H9 (cell line): ENCODE measurements at regions not wholly inside any gene's neighbourhood (a gene's known extent, or its start where the extent isn't known, plus 50 kb on each side); places are given as distances from the start of the nearest gene placed in this dataset.

Experiments
- DNase-seq: peaks from one replicate; pipeline ENCODE4 v3.0.0-alpha.2; 2017
- H2AFZ ChIP-seq: one replicate; pipeline ENCODE4 v1.6.1; 2013; ENCODE audit warnings: mild to moderate bottlenecking, low read length, control low read depth, moderate library complexity
- H2AK5ac ChIP-seq: 2 replicates; pipeline ENCODE4 v1.6.1; 2013; ENCODE audit warnings: low read length, control low read depth, mixed read lengths; ENCODE audit not compliant: insufficient read length
- H2BK120ac ChIP-seq: one replicate; pipeline ENCODE4 v1.6.1; 2013; ENCODE audit warnings: low read depth, mild to moderate bottlenecking, low read length, control low read depth, inconsistent platforms; ENCODE audit not compliant: poor library complexity, severe bottlenecking
- H2BK12ac ChIP-seq: 2 replicates; pipeline ENCODE4 v1.6.1; 2013; ENCODE audit warnings: low read length, control low read depth, mixed read lengths, low read depth; ENCODE audit not compliant: insufficient read length
- H2BK15ac ChIP-seq: 2 replicates; pipeline ENCODE4 v1.6.1; 2013; ENCODE audit warnings: low read depth, low read length, control low read depth
- H2BK20ac ChIP-seq: one replicate; pipeline ENCODE4 v1.6.1; 2013; ENCODE audit warnings: low read depth, mild to moderate bottlenecking, low read length, control low read depth, inconsistent platforms; ENCODE audit not compliant: poor library complexity, severe bottlenecking
- H2BK5ac ChIP-seq: 2 replicates; pipeline ENCODE4 v1.6.1; 2013; ENCODE audit warnings: low read length, control low read depth, mixed read lengths; ENCODE audit not compliant: insufficient read length
- H3K14ac ChIP-seq: 2 replicates; pipeline ENCODE4 v1.6.1; 2013; ENCODE audit warnings: low read length, control low read depth; ENCODE audit not compliant: insufficient read depth
- H3K18ac ChIP-seq: 2 replicates; pipeline ENCODE4 v1.6.1; 2013; ENCODE audit warnings: low read depth, mild to moderate bottlenecking, mixed read lengths, low read length, control low read depth; ENCODE audit not compliant: insufficient read length
- H3K23ac ChIP-seq: 2 replicates; pipeline ENCODE4 v1.6.1; 2013; ENCODE audit warnings: low read length, control low read depth, mixed read lengths, low read depth; ENCODE audit not compliant: insufficient read length
- H3K23me2 ChIP-seq: 2 replicates; pipeline ENCODE4 v1.6.1; 2013; ENCODE audit warnings: low read depth, mild to moderate bottlenecking, mixed read lengths, low read length, control low read depth; ENCODE audit not compliant: insufficient read length, poor library complexity, severe bottlenecking
- H3K27ac ChIP-seq: 2 replicates; pipeline ENCODE4 v1.5.1; 2013; ENCODE audit warnings: low read length, control low read depth, mixed read lengths, low read depth; ENCODE audit not compliant: insufficient read length
- H3K27me3 ChIP-seq: 2 replicates; pipeline ENCODE4 v1.6.1; 2013; ENCODE audit warnings: low read length, control low read depth, inconsistent platforms; ENCODE audit not compliant: insufficient read depth
- H3K4ac ChIP-seq: 2 replicates; pipeline ENCODE4 v1.6.1; 2013; ENCODE audit warnings: low read depth, mild to moderate bottlenecking, control low read depth, inconsistent platforms, low read length, moderate library complexity
- H3K4me1 ChIP-seq: 2 replicates; pipeline ENCODE4 v1.6.1; 2013; ENCODE audit warnings: low read length, control low read depth, inconsistent platforms; ENCODE audit not compliant: insufficient read depth
- H3K4me2 ChIP-seq: 2 replicates; pipeline ENCODE4 v1.6.1; 2013; ENCODE audit warnings: low read length, control low read depth, mixed read lengths; ENCODE audit not compliant: insufficient read length, insufficient read depth
- H3K56ac ChIP-seq: 2 replicates; pipeline ENCODE4 v1.6.1; 2013; ENCODE audit warnings: low read depth, mild to moderate bottlenecking, mixed read lengths, low read length, control low read depth; ENCODE audit not compliant: insufficient read length
- H3K79me1 ChIP-seq: 2 replicates; pipeline ENCODE4 v1.6.1; 2013; ENCODE audit warnings: low read depth, mild to moderate bottlenecking, moderate library complexity, low read length, control low read depth, inconsistent platforms; ENCODE audit not compliant: insufficient read depth, poor library complexity, severe bottlenecking
- H3K79me2 ChIP-seq: 2 replicates; pipeline ENCODE4 v1.6.1; 2013; ENCODE audit warnings: low read length, control low read depth, inconsistent platforms; ENCODE audit not compliant: insufficient read depth
- H3K9ac ChIP-seq: 2 replicates; pipeline ENCODE4 v1.6.1; 2013; ENCODE audit warnings: low read length, control low read depth, mixed read lengths; ENCODE audit not compliant: insufficient read length; ENCODE audit errors: extremely low read depth
- H3K9me3 ChIP-seq: one replicate; pipeline ENCODE4 v1.6.1; 2013; ENCODE audit warnings: low read depth, low read length, inconsistent platforms; ENCODE audit not compliant: control insufficient read depth
- H3T11ph ChIP-seq: one replicate; pipeline ENCODE4 v1.6.1; 2013; ENCODE audit warnings: mild to moderate bottlenecking, low read length, control low read depth, inconsistent platforms
- H4K20me1 ChIP-seq: one replicate; pipeline ENCODE4 v1.6.1; 2013; ENCODE audit not compliant: control insufficient read depth, insufficient read length, insufficient read depth
- H4K5ac ChIP-seq: 2 replicates; pipeline ENCODE4 v1.6.1; 2013; ENCODE audit warnings: low read depth, mild to moderate bottlenecking, mixed read lengths, low read length, control low read depth; ENCODE audit not compliant: insufficient read length
- H4K8ac ChIP-seq: replicated peaks from 2 replicates; pipeline ENCODE4 v1.6.1; 2013; ENCODE audit warnings: low read length, control low read depth, mixed read lengths, low read depth; ENCODE audit not compliant: insufficient read length
- H4K91ac ChIP-seq: 2 replicates; pipeline ENCODE4 v1.6.1; 2013; ENCODE audit warnings: low read depth, mild to moderate bottlenecking, moderate library complexity, mixed read lengths, low read length, control low read depth; ENCODE audit not compliant: insufficient read length
- H3K27ac Mint-ChIP-seq, 3 experiments: 2 replicates in 2 of 3; 3 replicates in 1 of 3; pipeline ENCODE4 v1.8.0; 2020 to 2021; ENCODE audit warnings: mixed read lengths in 3 of 3, mild to moderate bottlenecking in 1 of 3, moderate library complexity in 1 of 3
- H3K27me3 Mint-ChIP-seq: 2 replicates; pipeline ENCODE4 v1.8.0; 2021; ENCODE audit warnings: low read depth, mild to moderate bottlenecking, moderate library complexity, mixed read lengths
- H3K36me3 Mint-ChIP-seq, 3 experiments: 2 replicates in 2 of 3; 3 replicates in 1 of 3; pipeline ENCODE4 v1.8.0; 2020 to 2021; ENCODE audit warnings: low read depth in 3 of 3, mixed read lengths in 3 of 3; ENCODE audit not compliant: insufficient read depth in 1 of 3
- H3K4me1 Mint-ChIP-seq, 2 experiments: 2 replicates each; pipeline ENCODE4 v1.8.0; 2020; ENCODE audit warnings: mixed read lengths in 2 of 2
- H3K4me3 Mint-ChIP-seq, 2 experiments: 2 replicates in 1 of 2; 3 replicates in 1 of 2; pipeline ENCODE4 v1.8.0; 2020 to 2021; ENCODE audit warnings: mild to moderate bottlenecking in 2 of 2, mixed read lengths in 2 of 2, moderate library complexity in 1 of 2
- H3K9me3 Mint-ChIP-seq, 2 experiments: 2 replicates in 1 of 2; 3 replicates in 1 of 2; pipeline ENCODE4 v1.8.0; 2020; ENCODE audit warnings: mild to moderate bottlenecking in 2 of 2, mixed read lengths in 2 of 2, moderate library complexity in 1 of 2
- CTCF ChIP-seq: fragments of 200-600 bp; sonication (generic); conservative IDR thresholded peaks from 3 replicates; pipeline ENCODE4 v1.8.0; 2021; ENCODE audit warnings: antibody characterized with exemption, mild to moderate bottlenecking
- WGBS: extraction: QIAGEN DNeasy Blood & Tissue Kit; methylation state at CpG from one replicate; pipeline ENCODE4 v1.1.7; 2013; ENCODE audit warnings: missing lambda C conversion rate, low lambda C conversion rate, mixed read lengths; ENCODE audit not compliant: insufficient read length; ENCODE audit errors: extremely low coverage; 5-methylcytosine and 5-hydroxymethylcytosine counted together

DNA sequence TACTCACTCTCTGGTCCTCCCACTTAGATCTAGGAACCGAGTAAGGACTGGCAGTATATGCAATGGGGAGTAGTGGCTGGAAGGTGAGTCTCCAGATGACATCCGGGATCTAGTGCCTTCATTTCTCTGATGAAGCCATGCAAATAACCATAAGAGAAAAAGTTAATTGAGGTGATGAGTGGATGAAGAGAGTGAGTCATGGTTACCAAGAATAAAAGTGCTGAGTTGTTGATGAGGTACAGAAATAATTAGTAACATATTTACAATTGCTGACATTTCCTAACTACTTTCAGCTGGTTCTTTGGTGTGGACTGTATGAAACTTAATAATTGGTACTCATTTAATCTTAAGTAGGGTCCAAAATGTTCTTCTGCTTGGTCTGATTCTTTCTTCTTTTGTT lies 146.7 kb upstream of the PITX2 start:
- Mint-ChIP-seq H3K36me3 (no peaks in the 10 kb centered on the region), H3K27me3 (no peaks in the 10 kb centered on the region), H3K4me3 (no peak overlapping the region), H3K27ac (no peak overlapping the region), H3K9me3 (no peaks in the 10 kb centered on the region), H3K4me1 (no peaks in the 10 kb centered on the region)
- no peak overlapping the region for H3K27ac ChIP-seq
- no peak overlapping the region for H3K18ac ChIP-seq
- no peak overlapping the region for H3K4ac ChIP-seq
- no peak overlapping the region for H2BK12ac ChIP-seq
- no peaks in the 10 kb centered on the region for H3K23me2 ChIP-seq
- no CpG with 5 or more reads among the region's 2 CpGs for WGBS
- TF ChIP-seq CTCF: no peak
- H2BK20ac ChIP-seq: no peak overlapping the region
- no peak overlapping the region for H2BK15ac ChIP-seq
- no peaks in the 10 kb centered on the region for H3K9me3 ChIP-seq
- H4K5ac ChIP-seq: no peak overlapping the region
- DNase-seq: no peak
- no peaks in the 10 kb centered on the region for H3K4me1 ChIP-seq
- no peaks in the 10 kb centered on the region for H3K79me2 ChIP-seq
- no peak overlapping the region for H3K56ac ChIP-seq
- no peak overlapping the region for H3K23ac ChIP-seq
- no peak overlapping the region for H2BK5ac ChIP-seq
- no peak overlapping the region for H2BK120ac ChIP-seq
- H2AK5ac ChIP-seq: no peak overlapping the region
- no peak overlapping the region for H2AFZ ChIP-seq
- H4K20me1 ChIP-seq: no peaks in the 10 kb centered on the region
- H3T11ph ChIP-seq: no peak overlapping the region
- H4K8ac ChIP-seq: no peak overlapping the region
- H3K9ac ChIP-seq: no peak overlapping the region
- H3K14ac ChIP-seq: no peak overlapping the region
- H3K79me1 ChIP-seq: no peaks in the 10 kb centered on the region
- H4K91ac ChIP-seq: no peak overlapping the region
- H3K27me3 ChIP-seq: no peaks in the 10 kb centered on the region
- no peak overlapping the region for H3K4me2 ChIP-seq
